Activated B cell treated with CpG ODN at 0.5 μM for 24 hours (primary cell): ENCODE measurements at regions not wholly inside any gene's neighbourhood (a gene's known extent, or its start where the extent isn't known, plus 50 kb on each side); places are given as distances from the start of the nearest gene placed in this dataset.
A peak's percentile ranks its signal among the peaks of the same experiment; 100 is the strongest.

Experiments used
- ATAC-seq: fragments of 200-7000 bp; cut with Tn5 transposase; one replicate; pipeline ENCODE4 v1.10.0; 2021; ENCODE audit warnings: low read depth, mild to moderate bottlenecking, moderate library complexity
- CTCF ChIA-PET: fragments of 350-600 bp; sonication (Branson Sonifier 250); formaldehyde crosslinking; loops from one replicate; lab custom pipeline; 2021; ENCODE audit warnings: antibody characterized with exemption; lab: Charles Lee
- POLR2A ChIA-PET: fragments of 350-600 bp; sonication (Branson Sonifier 250); formaldehyde crosslinking; loops from one replicate; lab custom pipeline; 2021; ENCODE audit warnings: antibody characterized with exemption; lab: Charles Lee
- DNase-seq: peaks from one replicate; pipeline ENCODE4 v3.0.0; 2022
- H3K27ac Mint-ChIP-seq: one replicate; pipeline ENCODE4 v1.8.0; 2020; ENCODE audit warnings: mixed read lengths
- H3K27me3 Mint-ChIP-seq: one replicate; pipeline ENCODE4 v1.8.0; 2021; ENCODE audit warnings: mixed read lengths
- H3K36me3 Mint-ChIP-seq: one replicate; pipeline ENCODE4 v1.8.0; 2021; ENCODE audit warnings: low read depth, mixed read lengths
- H3K4me1 Mint-ChIP-seq: one replicate; pipeline ENCODE4 v1.8.0; 2021; ENCODE audit warnings: mixed read lengths
- H3K4me3 Mint-ChIP-seq: one replicate; pipeline ENCODE4 v1.8.0; 2020; ENCODE audit warnings: mild to moderate bottlenecking, mixed read lengths
- H3K9me3 Mint-ChIP-seq: one replicate; pipeline ENCODE4 v1.8.0; 2020; ENCODE audit warnings: mixed read lengths
- intact Hi-C: fragments of 100-400 bp; cut with micrococcal nuclease; formaldehyde crosslinking; loops from one replicate; pipeline ENCODE4 v1.15.1; 2024
- TF ChIP-seq, protein P1 (sequence below): fragments of 200-600 bp; IDR thresholded peaks from one replicate; pipeline ENCODE4 v1.8.0; 2022; ENCODE audit warnings: antibody characterized with exemption, mild to moderate bottlenecking

DNA sequence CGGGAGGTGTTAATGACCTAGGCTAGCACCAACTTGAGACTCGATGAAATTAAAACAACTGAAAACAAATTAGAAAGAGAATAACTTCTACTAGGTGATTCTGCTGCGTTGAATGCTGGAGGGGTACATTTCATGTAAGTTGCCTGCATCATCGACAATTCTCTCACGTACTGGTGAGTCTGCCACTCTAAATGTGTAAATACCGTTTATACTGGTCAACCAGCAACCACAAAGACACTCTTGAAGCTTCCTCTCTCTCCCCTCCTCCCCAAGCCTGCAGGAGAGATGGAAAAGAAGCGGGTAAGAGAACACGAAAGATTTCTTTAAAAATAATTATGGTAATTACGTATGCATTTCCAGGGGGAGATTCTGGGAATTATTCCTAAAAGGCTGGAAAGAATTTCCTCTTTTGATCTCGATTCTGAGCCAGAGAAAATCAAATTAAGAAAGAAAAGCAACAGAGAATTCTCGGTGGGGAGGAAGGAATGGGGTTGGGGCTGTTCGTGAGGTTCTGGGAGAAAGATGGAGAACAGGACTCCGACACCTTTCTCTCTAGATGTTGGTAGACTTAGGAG, 68.6 kb upstream of the MRTFB start:
- CTCF ChIA-PET = no interaction called here
- Mint-ChIP-seq H3K4me3 (peak overlapping the region; percentile 72), H3K9me3 (no peaks in the 10 kb centered on the region), H3K27me3 (no peaks in the 10 kb centered on the region), H3K36me3 (no peaks in the 10 kb centered on the region), H3K27ac (no peak overlapping the region), H3K4me1 (peaks cover 52% of the 10 kb centered on the region)
- ATAC-seq (no peak), DNase-seq (no peak)
- TF ChIP-seq, protein P1, sequence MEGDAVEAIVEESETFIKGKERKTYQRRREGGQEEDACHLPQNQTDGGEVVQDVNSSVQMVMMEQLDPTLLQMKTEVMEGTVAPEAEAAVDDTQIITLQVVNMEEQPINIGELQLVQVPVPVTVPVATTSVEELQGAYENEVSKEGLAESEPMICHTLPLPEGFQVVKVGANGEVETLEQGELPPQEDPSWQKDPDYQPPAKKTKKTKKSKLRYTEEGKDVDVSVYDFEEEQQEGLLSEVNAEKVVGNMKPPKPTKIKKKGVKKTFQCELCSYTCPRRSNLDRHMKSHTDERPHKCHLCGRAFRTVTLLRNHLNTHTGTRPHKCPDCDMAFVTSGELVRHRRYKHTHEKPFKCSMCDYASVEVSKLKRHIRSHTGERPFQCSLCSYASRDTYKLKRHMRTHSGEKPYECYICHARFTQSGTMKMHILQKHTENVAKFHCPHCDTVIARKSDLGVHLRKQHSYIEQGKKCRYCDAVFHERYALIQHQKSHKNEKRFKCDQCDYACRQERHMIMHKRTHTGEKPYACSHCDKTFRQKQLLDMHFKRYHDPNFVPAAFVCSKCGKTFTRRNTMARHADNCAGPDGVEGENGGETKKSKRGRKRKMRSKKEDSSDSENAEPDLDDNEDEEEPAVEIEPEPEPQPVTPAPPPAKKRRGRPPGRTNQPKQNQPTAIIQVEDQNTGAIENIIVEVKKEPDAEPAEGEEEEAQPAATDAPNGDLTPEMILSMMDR = no peak
- POLR2A ChIA-PET = no interaction called here
- intact Hi-C loops = no loop called here

DNA sequence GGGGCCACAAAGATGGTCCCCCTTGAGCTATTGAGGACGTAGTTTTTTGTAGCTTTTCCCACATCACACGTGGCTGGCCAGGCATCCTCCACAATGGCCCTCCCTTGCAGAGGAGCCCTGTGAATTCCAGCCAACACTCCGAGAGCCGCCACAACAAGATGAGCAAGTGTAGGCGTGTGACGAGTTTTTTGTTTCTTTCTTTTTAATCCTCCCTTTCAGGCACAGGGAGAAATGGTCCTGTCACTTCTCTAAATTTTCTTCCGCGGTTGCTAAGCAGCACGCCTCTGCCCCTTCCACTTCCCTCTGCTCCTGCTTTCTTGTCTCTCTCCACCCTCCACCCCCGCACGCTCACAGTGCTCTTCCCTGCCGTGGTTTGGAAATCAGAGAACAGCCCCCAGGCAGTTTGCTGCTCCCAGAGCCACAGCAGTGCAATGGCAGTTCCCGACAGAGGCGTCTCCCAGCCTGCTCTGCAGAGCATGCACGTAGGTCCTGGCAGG, 68.0 kb upstream of the MRTFB start:
- TF ChIP-seq, protein P1 = no peak
- Mint-ChIP-seq H3K4me1 (peaks cover 47% of the 10 kb centered on the region), H3K27me3 (no peaks in the 10 kb centered on the region), H3K27ac (peak overlapping the region; percentile 14), H3K36me3 (no peaks in the 10 kb centered on the region), H3K9me3 (no peaks in the 10 kb centered on the region), H3K4me3 (peak overlapping the region; percentile 72)
- ChIA-PET CTCF (no interaction called here), POLR2A (no interaction called here)
- ATAC-seq = no peak
- DNase-seq = no peak
- intact Hi-C loops = no loop called here

DNA sequence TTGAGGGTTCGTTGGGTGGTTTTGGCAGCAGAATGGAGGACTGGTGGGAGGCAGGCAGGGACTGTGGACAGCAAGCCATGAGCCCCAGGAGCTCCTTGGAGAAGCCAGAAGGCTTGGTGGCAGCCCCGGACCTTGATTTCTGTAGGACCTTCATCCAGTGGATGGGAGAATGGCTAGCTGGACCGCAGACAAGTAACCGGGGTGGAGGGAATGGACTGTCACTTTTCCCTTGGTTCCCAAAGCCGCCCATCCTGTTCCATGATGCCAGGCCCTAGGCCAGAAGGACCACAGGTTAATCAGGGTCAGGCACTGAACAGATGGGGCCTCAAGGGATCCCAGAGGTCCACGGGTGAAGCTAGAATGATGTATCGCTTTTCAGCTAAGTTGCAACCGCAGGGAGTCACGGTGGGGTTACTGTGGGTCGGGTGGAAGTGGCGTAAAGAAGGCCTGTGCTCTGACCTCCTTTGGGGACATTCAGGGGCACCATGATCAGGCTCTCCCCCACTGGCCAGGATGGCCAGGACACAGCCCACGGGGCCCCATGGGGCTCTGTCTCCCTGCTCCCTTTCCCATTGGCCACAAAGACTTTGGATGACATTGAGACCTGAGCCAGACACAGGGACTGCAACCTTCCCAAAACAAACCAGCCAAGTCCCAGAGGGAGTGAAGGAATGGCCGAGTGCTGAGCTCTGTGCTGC, 66.9 kb upstream of the MRTFB start:
- Mint-ChIP-seq H3K4me3 (no peak overlapping the region), H3K9me3 (no peaks in the 10 kb centered on the region), H3K4me1 (peaks cover 38% of the 10 kb centered on the region), H3K36me3 (no peaks in the 10 kb centered on the region), H3K27me3 (no peaks in the 10 kb centered on the region), H3K27ac (no peak overlapping the region)
- no peak for ATAC-seq
- TF ChIP-seq, protein P1 = no peak
- intact Hi-C loops = no loop called here
- no peak for DNase-seq
- POLR2A ChIA-PET = interaction anchor here (0.5 kb wide), 1 partner anchor 448 kb away, joined by 3 read pairs; no protein-coding TSS in a partner anchor
- CTCF ChIA-PET = no interaction called here

DNA sequence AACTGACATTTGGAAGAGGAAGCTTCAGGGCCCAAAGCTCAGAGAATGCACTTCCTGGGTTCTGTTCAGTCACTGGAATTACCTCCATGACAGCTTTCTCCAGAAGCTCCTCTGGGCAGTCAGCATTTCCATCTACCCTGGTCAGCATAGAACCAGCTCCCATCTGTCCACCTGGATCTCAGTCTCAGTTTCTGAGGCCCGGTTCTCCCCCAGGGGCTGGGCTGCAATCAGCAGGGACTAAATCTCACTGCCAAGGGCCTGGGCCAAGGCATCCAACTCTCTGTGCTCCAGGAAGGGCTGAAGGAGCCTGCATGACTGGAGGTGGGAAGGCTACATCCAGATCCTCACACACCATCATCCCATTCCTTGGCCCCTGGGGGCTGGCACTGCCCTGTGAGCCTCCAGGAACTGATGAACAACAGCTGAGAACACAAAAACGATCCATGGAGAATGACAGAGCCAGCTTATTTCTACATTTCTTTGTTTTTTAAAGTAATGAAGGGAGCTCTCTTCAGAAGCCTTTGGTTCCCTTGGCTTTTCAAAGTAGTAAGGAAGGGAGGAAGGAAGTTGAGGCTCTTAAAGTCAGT, 66.3 kb upstream of the MRTFB start:
- Mint-ChIP-seq H3K27me3 (no peaks in the 10 kb centered on the region), H3K4me3 (no peak overlapping the region), H3K27ac (no peak overlapping the region), H3K4me1 (peaks cover 31% of the 10 kb centered on the region), H3K9me3 (no peaks in the 10 kb centered on the region), H3K36me3 (no peaks in the 10 kb centered on the region)
- intact Hi-C loops = no loop called here
- DNase-seq = no peak
- POLR2A ChIA-PET = interaction anchor here (0.5 kb wide), 1 partner anchor 447 kb away, joined by 3 read pairs; no protein-coding TSS in a partner anchor
- ATAC-seq = no peak
- TF ChIP-seq, protein P1 = no peak
- CTCF ChIA-PET = no interaction called here

DNA sequence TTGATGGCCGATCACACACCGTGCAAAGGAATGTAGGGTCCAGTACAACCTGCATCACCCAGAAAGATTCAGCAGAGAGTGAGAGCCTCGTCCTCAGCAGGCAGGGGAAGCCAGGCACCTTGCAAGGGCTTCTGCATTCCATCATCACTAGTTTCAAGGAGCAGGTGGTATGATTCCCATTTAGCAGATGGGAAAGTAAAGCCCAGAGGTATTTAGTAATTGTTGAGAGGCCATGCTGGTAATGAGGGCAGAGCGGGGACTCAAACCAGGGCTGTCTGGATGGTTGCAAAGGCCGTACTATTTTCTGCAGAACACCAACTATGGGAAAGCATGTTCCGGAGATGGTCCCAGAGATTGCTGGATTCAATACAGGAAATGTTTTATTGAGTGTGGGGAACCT, 65.8 kb upstream of the MRTFB start:
- ChIA-PET POLR2A (no interaction called here), CTCF (no interaction called here)
- TF ChIP-seq, protein P1 = no peak
- DNase-seq (no peak), ATAC-seq (no peak)
- Mint-ChIP-seq H3K9me3 (no peaks in the 10 kb centered on the region), H3K27me3 (no peaks in the 10 kb centered on the region), H3K27ac (no peak overlapping the region), H3K4me3 (no peak overlapping the region), H3K4me1 (peaks cover 26% of the 10 kb centered on the region), H3K36me3 (no peaks in the 10 kb centered on the region)
- intact Hi-C loops = no loop called here
